ENCODE measurements at regions not wholly inside any gene's neighbourhood (a gene's known extent, or its start where the extent isn't known, plus 50 kb on each side); places are given as distances from the start of the nearest gene placed in this dataset.

- Histone ChIP-seq H3K4me3 (no peak overlapping the region), H3K9me2 (ENCODE audit: insufficient read depth) (peaks cover 9% of the 10 kb centered on the region; the same call in 1 of the 2 replicates), H3K36me3 (ENCODE audit: insufficient read depth) (no peaks in the 10 kb centered on the region), H3K4me2 (no peak overlapping the region), H2AFZ (no peak overlapping the region), H3K79me2 (replicated peaks; ENCODE audit: insufficient read depth) (no peaks in the 10 kb centered on the region), H3K27me3 (ENCODE audit: insufficient read depth) (no peaks in the 10 kb centered on the region), H3K4me1 (ENCODE audit: insufficient read depth) (no peaks in the 10 kb centered on the region; the same call in 1 of the 2 replicates), H3K27ac (ENCODE audit: low read depth) (no peak overlapping the region), H3F3A (replicated peaks; ENCODE audit: low read depth) (no peaks in the 10 kb centered on the region), H4K20me1 (replicated peaks; ENCODE audit: insufficient read depth) (no peaks in the 10 kb centered on the region)
- no peaks in the 10 kb centered on the region; the same call in 2 of the 3 replicates for H3K36me3 Mint-ChIP-seq (ENCODE audit: low read depth)
- DNase-seq (ENCODE audit: low spot score) (no peak), ATAC-seq (no peak)
- no peaks in the 10 kb centered on the region; the same call in 2 of the 3 replicates for H3K9me3 Mint-ChIP-seq
- H3K27ac Mint-ChIP-seq: no peak overlapping the region
- no peaks in the 10 kb centered on the region; the same call in 2 of the 3 replicates for H3K4me1 Mint-ChIP-seq
- H3K4me3 Mint-ChIP-seq: no peak overlapping the region
- H3K27me3 Mint-ChIP-seq (ENCODE audit: insufficient read depth, low read depth, poor library complexity): no peaks in the 10 kb centered on the region
- TF ChIP-seq POLR2AphosphoS5 (IDR thresholded peaks at IDR 0.05; ENCODE audit: low read depth) (no peak), STAT1 (IDR thresholded peaks at IDR 0.05; ENCODE audit: unreplicated experiment) (no peak), REST (IDR thresholded peaks at IDR 0.05; ENCODE audit: unreplicated experiment) (no peak), NANOG (IDR thresholded peaks at IDR 0.05; ENCODE audit: borderline replicate concordance) (no peak), ZNF462 (CRISPR knock-in tag; IDR thresholded peaks at IDR 0.05) (no peak), CTCF (conservative IDR thresholded peaks at IDR 0.05; ENCODE audit: low read depth in 2 of 2) (no peak)
Observed at GRCh38 chr3:96083610-96084009, 730.8 kb upstream of the EPHA6 start.

Measured in GM23338 (cell line).